Lung (tissue), 11 donors: ENCODE measurements at regions not wholly inside any gene's neighbourhood (a gene's known extent, or its start where the extent isn't known, plus 50 kb on each side); places are given as distances from the start of the nearest gene placed in this dataset.

Experiments used
- ATAC-seq: fragments of 200-7000 bp; cut with Tn5 transposase; one replicate; pipeline ENCODE4 v1.9.1; 2020; ENCODE audit warnings: moderate number of reproducible peaks; ENCODE audit not compliant: insufficient read depth, low FRiP score
- DNase-seq, 3 donors: peaks; one replicate each; pipeline ENCODE4 v3.0.0-alpha.2; 2013 to 2017
- H3K27ac ChIP-seq, 2 donors: one replicate each; pipeline ENCODE4 v1.5.1; 2013; ENCODE audit warnings: mild to moderate bottlenecking in 2 of 2, moderate library complexity in 2 of 2, control low read depth in 1 of 2, inconsistent platforms in 1 of 2, low read depth in 1 of 2, low read length in 1 of 2
- H3K27me3 ChIP-seq, 3 donors: one replicate each; pipeline ENCODE4 v1.5.1; 2013; ENCODE audit warnings: low read length in 2 of 3; ENCODE audit not compliant: control insufficient read depth in 3 of 3, insufficient read depth in 3 of 3
- H3K36me3 ChIP-seq, 4 donors: one replicate each; pipeline ENCODE4 v1.5.1; 2013; ENCODE audit warnings: low read length in 4 of 4, mild to moderate bottlenecking in 1 of 4, moderate library complexity in 1 of 4; ENCODE audit not compliant: control insufficient read depth in 4 of 4, insufficient read depth in 4 of 4
- H3K4me1 ChIP-seq, 5 donors: one replicate each; pipeline ENCODE4 v1.5.1; 2013; ENCODE audit warnings: low read length in 5 of 5, mild to moderate bottlenecking in 2 of 5, moderate library complexity in 1 of 5; ENCODE audit not compliant: control insufficient read depth in 5 of 5, insufficient read depth in 5 of 5
- H3K4me3 ChIP-seq: one replicate; pipeline ENCODE4 v1.5.1; 2013; ENCODE audit warnings: mild to moderate bottlenecking, control low read depth, moderate library complexity
- H3K9ac ChIP-seq, 2 donors: one replicate each; pipeline ENCODE4 v1.5.1; 2013; ENCODE audit warnings: low read length in 2 of 2, control low read depth in 1 of 2; ENCODE audit not compliant: insufficient read depth in 1 of 2
- H3K9me3 ChIP-seq, 4 donors: one replicate each; pipeline ENCODE4 v1.5.1; 2013; ENCODE audit warnings: low read length in 3 of 4, mild to moderate bottlenecking in 1 of 4, moderate library complexity in 1 of 4; ENCODE audit not compliant: control insufficient read depth in 4 of 4, insufficient read depth in 3 of 4
- WGBS, 2 donors: extraction: QIAGEN DNeasy Blood & Tissue Kit; methylation state at CpG; one replicate each; pipeline ENCODE4 v1.1.7; 2013; 5-methylcytosine and 5-hydroxymethylcytosine counted together
- TF ChIP-seq, protein P1 (sequence below): IDR thresholded peaks from 2 replicates; pipeline ENCODE4 v1.5.1; 2012; ENCODE audit warnings: mild to moderate bottlenecking; ENCODE audit errors: control extremely low read depth, extremely low read depth
- donor health status: control.
- donor health status: control.
- donor health status: Bipolar disorder and iron deficiency.
- donor health status: healthy.
- donor health status: DM: yes; HTN: yes; CAD: no.

- 76 to 81% methylated on average over 15 of the region's 15 CpGs for WGBS, 2 donors
- H3K27me3 ChIP-seq: peaks cover 0 to 10% (median 2%) of the 10 kb centered on the region in 3 donors
- TF ChIP-seq, protein P1, sequence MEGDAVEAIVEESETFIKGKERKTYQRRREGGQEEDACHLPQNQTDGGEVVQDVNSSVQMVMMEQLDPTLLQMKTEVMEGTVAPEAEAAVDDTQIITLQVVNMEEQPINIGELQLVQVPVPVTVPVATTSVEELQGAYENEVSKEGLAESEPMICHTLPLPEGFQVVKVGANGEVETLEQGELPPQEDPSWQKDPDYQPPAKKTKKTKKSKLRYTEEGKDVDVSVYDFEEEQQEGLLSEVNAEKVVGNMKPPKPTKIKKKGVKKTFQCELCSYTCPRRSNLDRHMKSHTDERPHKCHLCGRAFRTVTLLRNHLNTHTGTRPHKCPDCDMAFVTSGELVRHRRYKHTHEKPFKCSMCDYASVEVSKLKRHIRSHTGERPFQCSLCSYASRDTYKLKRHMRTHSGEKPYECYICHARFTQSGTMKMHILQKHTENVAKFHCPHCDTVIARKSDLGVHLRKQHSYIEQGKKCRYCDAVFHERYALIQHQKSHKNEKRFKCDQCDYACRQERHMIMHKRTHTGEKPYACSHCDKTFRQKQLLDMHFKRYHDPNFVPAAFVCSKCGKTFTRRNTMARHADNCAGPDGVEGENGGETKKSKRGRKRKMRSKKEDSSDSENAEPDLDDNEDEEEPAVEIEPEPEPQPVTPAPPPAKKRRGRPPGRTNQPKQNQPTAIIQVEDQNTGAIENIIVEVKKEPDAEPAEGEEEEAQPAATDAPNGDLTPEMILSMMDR: no peak
- H3K4me1 ChIP-seq: peaks cover 0 to 5% (median 2%) of the 10 kb centered on the region in 5 donors
- no peaks in the 10 kb centered on the region for H3K36me3 ChIP-seq
- H3K9ac ChIP-seq: no peak overlapping the region
- DNase-seq: peak in 1 of 3 donors; percentile 21
- no peaks in the 10 kb centered on the region for H3K9me3 ChIP-seq
- ATAC-seq: no peak
- H3K27ac ChIP-seq: no peak overlapping the region
- no peak overlapping the region for H3K4me3 ChIP-seq
These were observed 71.1 kb upstream of the TMEM97 start for GRCh38 chr17:28247671-28248555.

DNA sequence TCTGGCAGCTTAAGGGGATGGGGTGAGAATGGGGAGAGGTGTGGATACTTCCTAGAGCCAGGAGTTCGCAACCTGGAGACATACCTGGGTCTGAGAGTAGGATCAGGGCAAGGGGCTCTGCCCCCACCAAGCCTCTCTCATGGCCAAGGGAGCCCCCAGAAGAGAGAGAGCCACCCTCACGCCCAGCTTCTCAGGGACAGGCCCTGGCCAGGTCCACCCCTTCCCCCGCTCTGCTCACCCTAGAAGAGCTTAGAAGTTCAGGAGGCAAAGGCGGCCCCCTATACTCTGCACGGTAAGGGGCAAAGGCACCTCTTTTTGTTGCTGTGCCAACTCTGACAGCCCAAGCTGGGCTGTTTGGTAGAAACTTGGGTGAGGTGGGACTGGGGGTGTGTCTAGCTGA lies 69.3 kb upstream of the TMEM97 start:
- ATAC-seq (no peak), DNase-seq (no peak)
- Histone ChIP-seq H3K9me3 (no peaks in the 10 kb centered on the region), H3K27ac (no peak overlapping the region), H3K4me3 (no peak overlapping the region), H3K9ac (no peak overlapping the region), H3K27me3 (peaks cover 0 to 10% (median 2%) of the 10 kb centered on the region in 3 donors), H3K36me3 (no peaks in the 10 kb centered on the region), H3K4me1 (peaks cover 0 to 5% (median 2%) of the 10 kb centered on the region in 5 donors)
- TF ChIP-seq, protein P1: no peak
- WGBS, 2 donors: 84% methylated on average over 5 of the region's 5 CpGs

DNA sequence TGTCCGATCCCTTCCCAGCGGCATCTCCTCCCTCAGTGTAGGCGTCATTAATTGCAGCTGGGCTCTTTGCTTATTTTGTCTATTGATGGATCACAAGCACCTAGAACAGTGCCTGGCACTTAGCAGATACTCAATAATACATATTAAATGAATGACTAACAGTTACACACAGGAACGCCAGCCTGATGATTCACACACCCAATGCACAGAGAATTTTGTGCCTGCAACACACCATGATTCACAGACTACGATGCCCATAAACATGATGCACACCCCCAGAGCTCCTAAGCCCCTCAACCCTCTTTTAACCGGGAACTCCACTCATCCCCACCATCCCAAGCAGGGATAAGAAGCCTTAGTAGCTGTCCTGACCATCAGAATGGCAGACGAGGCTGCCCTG lies 66.6 kb upstream of the TMEM97 start:
- Histone ChIP-seq H3K4me1 (peaks cover 0 to 5% (median 2%) of the 10 kb centered on the region in 5 donors), H3K9me3 (peaks cover 0 to 2% (median 0%) of the 10 kb centered on the region in 4 donors), H3K9ac (no peak overlapping the region), H3K27ac (no peak overlapping the region), H3K27me3 (peaks cover 0 to 10% (median 2%) of the 10 kb centered on the region in 3 donors), H3K36me3 (no peaks in the 10 kb centered on the region), H3K4me3 (no peak overlapping the region)
- 87 to 90% methylated on average over 7 of the region's 7 CpGs for WGBS, 2 donors
- DNase-seq: no peak
- TF ChIP-seq, protein P1: no peak
- ATAC-seq: no peak
